ENCODE measurements at regions not wholly inside any gene's neighbourhood (a gene's known extent, or its start where the extent isn't known, plus 50 kb on each side); places are given as distances from the start of the nearest gene placed in this dataset.

DNA sequence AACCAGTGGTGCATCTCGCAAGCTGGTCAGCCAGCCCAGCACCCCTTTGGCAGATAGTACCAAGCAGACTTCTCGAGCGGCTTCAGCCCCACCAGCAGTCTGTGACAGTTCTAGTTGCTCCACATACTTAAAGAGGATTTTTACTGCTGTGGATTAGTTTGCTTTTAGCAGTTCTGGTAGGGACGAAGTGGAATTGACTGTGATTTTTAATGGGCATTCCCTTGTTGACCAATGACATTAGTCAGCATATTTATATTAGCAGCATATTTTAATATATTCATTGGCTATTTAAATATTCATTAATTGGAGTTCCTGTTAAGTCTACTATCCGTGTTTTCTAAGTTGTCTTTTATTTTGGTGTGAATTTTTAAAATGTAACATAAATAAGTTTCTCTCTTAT, 500.9 kb upstream of the FAT1 start:
- Histone ChIP-seq H3K4me3 (ENCODE audit: low read depth, low read length) (no peak overlapping the region), H3K27me3 (no peaks in the 10 kb centered on the region), H3K9me3 (no peaks in the 10 kb centered on the region), H3K4me1 (no peaks in the 10 kb centered on the region), H3K36me3 (no peaks in the 10 kb centered on the region)
- TF ChIP-seq CTCF (IDR thresholded peaks at IDR 0.05; ENCODE audit: low read depth, low read length) = no peak
- no peak for DNase-seq

DNA sequence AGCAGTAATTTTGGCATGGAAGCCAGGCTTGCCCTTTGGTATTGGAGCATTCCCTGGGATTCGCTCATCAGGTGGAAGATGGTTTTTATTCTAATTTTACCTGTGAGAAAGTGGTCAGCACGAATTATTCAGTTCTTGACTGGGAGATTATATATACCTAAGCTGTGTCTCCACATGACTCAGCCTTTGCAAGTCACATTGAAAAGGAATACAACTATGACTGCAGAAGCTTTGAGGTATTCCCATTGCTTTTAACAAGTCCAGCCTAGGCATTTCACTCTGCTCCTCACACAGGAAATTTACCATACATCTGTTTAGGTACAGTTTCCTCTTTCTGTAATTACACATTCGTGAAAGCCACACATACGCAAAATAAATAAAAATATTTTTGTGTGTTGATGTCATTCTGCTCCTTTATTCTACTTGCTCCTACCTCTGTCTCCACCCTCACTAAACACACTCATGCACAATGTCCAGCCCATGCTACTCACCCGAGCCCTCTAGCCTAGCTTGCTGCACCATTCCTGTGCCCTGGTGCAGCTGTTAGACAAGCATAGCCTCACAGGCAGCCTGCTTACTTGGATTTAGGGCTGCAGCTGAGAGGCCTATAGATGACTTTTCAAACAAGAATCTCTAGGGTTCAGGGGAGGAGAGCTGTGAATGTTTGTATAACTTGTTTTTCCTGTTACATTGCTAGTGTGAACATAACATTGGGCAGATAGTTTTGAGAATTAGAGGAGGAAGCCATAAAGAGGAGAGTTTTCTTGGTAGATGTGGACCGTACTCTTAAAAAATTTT, 504.4 kb upstream of the FAT1 start:
- no peak for DNase-seq
- Histone ChIP-seq H3K4me3 (ENCODE audit: low read depth, low read length) (no peak overlapping the region), H3K36me3 (no peaks in the 10 kb centered on the region), H3K27me3 (no peaks in the 10 kb centered on the region), H3K4me1 (no peaks in the 10 kb centered on the region), H3K9me3 (no peaks in the 10 kb centered on the region)
- no peak for TF ChIP-seq CTCF (IDR thresholded peaks at IDR 0.05; ENCODE audit: low read depth, low read length)

DNA sequence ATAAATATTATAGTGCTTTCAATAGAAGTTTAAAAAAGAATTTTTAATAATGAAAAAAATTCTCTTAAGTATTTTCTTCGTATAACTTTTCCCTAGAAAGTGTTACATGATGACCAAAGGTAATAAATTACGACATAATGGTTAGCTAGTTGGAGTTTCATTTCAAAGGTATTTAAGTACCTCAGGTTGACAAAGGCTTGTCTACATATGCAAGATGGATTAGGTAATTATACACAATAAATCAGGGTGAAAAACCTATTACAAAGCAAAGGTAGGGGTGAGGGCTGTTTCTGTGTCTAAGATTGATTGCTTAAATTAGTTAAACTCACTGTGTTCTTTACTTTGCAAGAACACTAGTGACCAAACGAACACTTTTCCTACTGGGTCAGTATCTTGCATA, 508.5 kb upstream of the FAT1 start:
- H3K27me3 ChIP-seq = no peaks in the 10 kb centered on the region

DNA sequence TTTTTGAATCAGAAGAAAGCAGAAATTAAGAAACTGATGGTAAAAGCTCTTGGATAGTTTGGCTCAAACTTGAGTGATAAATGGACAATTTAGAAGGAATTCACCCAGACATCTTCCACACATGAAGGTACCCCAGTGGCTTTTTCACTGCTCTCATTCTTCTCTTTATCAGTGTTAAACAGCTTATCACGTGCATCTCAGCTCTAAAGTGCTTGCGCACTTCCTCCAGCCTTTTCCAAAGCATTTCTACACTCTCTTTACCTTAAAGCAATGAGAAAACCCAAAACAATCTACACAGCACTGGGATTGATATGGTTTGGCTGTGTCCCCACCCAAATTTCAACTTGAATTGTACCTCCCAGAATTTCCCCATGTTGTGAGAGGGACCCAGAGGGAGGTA, 509.1 kb upstream of the FAT1 start:
- no peak for DNase-seq
- no peaks in the 10 kb centered on the region for H3K27me3 ChIP-seq
- TF ChIP-seq CTCF (IDR thresholded peaks at IDR 0.05; ENCODE audit: low read depth, low read length) = no peak
- no peaks in the 10 kb centered on the region for H3K4me1 ChIP-seq
- no peaks in the 10 kb centered on the region for H3K9me3 ChIP-seq
- H3K36me3 ChIP-seq = no peaks in the 10 kb centered on the region
- H3K4me3 ChIP-seq (ENCODE audit: low read depth, low read length) = no peak overlapping the region

More for the DNA sequence above, 508.5 kb upstream of the FAT1 start:
- no peak overlapping the region for H3K4me3 ChIP-seq (ENCODE audit: low read depth, low read length)
- no peaks in the 10 kb centered on the region for H3K36me3 ChIP-seq
- DNase-seq = no peak
- TF ChIP-seq CTCF (IDR thresholded peaks at IDR 0.05; ENCODE audit: low read depth, low read length) = no peak
- no peaks in the 10 kb centered on the region for H3K9me3 ChIP-seq
- H3K4me1 ChIP-seq = no peaks in the 10 kb centered on the region

GRCh38 chr4:187235456-187236170, 512.0 kb upstream of the FAT1 start:
- DNase-seq = peak; percentile 49
- Histone ChIP-seq H3K36me3 (no peaks in the 10 kb centered on the region), H3K9me3 (no peaks in the 10 kb centered on the region), H3K4me1 (no peaks in the 10 kb centered on the region), H3K4me3 (ENCODE audit: low read depth, low read length) (peak overlapping the region; percentile 36), H3K27me3 (no peaks in the 10 kb centered on the region)
- no peak for TF ChIP-seq CTCF (IDR thresholded peaks at IDR 0.05; ENCODE audit: low read depth, low read length)

Measured in BE2C (cell line).